ENCODE measurements at regions not wholly inside any gene's neighbourhood (a gene's known extent, or its start where the extent isn't known, plus 50 kb on each side); places are given as distances from the start of the nearest gene placed in this dataset.

- no peak for TF ChIP-seq CTCF (conservative IDR thresholded peaks at IDR 0.05)
- no peak for TF ChIP-seq EZH2 (IDR thresholded peaks at IDR 0.05; ENCODE audit: low read depth)
These were observed 706.4 kb upstream of the GOT2 start for GRCh38 chr16:59440502-59440901.

All from PC-9 (cell line).